DMS79 (cell line): ENCODE measurements at regions not wholly inside any gene's neighbourhood (a gene's known extent, or its start where the extent isn't known, plus 50 kb on each side); places are given as distances from the start of the nearest gene placed in this dataset.

Source experiments
- DNase-seq: peaks from one replicate; lab custom pipeline; 2025; lab: John Stamatoyannopoulos, UW

DNA sequence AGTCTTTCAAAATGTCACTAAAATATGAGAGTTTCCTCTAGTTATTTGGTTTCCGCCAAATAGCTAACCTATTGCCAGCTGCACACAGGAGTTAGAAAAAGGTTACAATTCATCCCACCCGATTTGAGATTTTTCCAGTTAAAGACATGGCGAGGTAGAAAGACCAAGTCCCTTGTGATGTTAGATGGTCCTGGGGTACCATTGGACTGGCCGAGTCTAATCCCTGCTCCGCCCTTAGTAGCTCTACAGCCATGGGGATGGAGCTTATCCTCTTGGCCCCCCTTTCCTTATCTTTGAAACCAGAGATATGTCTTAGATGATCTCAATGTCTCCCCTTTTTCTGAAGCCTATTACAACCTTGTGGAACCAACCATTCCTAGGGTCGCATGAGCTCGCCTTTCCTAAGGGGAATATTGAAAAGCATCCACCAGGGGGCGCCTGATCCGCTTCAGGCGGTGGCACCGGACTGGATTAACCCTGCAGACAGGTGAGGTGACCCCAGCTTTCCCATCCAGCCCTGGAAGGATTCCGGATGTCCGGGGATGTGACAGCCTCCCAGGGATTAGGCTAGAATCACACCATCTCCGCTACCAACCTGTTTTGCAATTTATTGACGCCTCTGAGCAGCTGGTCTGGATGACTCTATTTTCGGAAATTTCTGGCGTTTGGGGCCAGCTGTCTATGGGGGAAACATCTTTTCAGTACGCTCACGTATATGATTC lies 68.3 kb upstream of the SIM2 start:
- DNase-seq = no peak

DNA sequence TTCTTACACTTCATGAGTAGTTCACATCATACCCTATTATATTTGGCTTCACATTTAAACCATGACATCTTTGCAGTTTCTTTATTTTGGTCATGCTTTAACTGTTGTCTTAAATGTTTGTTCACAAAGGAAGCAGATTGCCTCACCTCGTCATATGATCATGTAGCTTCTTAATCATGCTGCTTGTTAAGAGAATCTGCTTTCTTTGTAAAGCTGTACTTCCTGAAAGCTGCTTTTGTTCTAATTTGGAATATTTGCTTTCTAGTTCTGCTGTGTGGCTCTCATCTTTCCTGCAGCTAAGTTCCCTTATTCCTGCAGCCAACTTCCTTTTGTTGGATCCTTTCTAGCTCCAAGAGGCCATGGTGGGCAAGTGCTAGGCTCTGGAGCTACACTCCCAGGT lies 62.9 kb upstream of the SIM2 start:
- DNase-seq = no peak

DNA sequence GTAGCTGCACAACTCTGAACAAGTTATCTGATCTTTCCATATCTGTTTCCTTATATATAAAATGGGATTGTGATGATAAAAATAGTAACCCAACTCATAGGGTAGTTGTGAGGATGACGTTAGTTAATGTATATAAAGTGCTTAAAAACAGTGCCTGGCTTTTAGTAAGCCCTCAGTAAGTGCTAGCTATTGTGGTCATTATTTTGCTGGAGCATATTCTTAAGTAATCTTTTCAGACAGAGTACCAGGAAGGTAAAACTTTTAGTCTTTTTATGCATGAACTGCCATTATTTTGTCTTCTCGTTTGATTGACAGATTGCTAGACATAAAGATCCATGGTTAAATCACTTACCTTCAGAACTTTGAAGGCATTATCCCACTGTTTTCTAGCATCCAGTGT lies 62.5 kb upstream of the SIM2 start:
- no peak for DNase-seq

DNA sequence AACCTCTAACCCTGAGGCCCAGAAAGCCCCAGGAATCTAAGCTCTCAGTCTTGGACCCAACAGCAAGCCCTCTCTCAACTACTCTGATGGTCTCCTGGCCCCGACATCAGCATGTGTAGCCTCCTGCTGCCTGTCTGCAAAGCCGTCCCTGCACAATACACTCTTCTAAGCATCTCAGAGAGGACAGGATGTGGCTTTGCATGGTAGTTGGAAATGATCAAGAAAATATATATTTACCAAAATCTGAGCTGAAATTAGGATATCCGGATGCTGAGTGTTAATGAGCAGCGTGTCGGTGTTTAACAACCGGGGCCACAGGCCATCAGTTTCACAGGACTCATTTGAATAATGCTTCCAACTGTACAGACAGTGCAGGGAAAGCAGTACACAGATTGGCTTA lies 59.1 kb upstream of the SIM2 start:
- no peak for DNase-seq

DNA sequence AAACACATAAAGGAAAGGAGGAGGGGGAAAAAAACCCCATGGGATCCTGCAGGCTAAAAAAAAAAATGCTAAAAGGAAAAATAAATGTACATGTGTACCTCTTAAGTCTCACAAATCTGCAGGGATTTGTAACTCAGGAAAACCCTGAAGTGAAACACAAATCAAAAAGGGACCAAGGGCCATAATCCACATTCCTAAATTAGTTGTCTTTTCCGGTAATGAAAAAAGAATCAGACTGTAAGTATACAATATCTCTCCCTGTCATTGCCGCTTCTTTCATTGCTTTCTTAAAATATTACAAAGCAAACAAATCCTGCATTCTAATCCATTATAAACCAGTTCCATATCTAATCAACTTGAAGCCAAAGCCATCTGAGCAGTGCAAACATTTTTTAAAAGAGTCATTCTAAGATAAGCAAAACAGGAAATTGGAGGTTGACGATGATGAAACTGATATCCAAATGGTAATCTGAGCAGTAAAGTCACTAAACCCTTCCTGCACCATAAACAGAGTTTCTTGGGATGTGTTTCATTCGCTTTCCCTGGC lies 58.7 kb upstream of the SIM2 start:
- DNase-seq = no peak

DNA sequence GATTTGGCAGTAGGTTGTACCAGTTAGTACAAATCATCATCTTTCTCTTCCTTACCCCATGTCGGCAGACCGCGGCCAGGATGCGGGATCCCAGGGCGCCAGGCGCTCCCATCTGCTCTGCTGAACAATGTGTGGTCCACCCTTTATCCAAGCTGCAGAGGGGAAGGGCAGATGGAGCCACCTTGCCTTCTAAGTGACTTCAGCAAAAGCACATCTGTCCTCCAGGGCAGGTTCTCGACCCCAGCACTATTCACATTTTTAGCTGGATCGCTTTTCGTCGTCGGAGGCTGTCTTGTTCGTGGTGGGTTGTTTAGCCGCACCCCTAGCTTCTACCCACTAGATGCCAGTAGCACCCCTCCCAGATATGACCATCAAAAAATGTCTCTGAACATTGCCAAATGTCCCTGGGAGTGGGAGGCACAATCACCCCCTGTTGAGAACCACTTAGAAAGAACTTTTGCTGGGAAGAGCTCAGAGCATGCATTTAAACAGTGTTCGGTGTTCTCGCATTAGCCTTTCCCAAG lies 58.1 kb upstream of the SIM2 start:
- no peak for DNase-seq

DNA sequence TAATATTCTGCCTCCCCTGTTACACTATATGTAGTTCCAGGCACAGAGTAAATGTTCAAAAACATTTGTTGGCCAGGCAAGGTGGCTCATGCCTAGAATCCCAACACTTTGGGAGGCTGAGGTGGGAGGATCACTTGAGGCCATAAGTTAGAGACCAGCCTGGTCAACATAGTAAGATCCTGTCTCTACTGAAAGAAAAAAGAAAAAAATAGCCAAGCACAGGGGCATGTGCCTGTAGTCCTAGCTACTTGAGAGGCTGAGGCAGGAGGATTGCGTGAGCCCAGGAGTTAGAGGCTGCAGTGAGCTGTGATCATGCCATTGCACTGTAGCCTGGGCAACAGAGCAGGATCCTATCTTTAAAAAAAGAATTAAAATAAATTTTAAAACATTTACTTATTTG lies 57.6 kb upstream of the SIM2 start:
- DNase-seq = no peak

DNA sequence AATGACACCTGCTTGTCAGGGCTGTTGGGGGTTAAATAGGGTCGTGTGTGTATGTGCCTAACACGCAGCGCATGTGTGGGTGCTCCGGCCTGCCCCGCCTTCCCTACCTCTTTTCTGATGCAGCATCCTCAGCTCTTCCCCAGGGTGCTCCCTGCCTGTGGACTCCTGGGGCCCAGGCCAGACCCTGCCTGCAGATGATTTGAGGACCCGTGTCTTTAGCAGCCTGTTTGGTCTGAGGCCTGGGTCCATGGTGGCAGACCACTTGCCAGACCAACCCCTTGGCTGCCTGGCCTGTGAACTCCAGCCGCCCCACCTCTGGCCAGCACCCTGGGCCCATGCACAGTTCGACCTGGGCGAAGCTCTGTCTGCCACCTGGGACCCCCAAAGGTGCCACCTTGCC lies 57.0 kb upstream of the SIM2 start:
- DNase-seq = no peak

DNA sequence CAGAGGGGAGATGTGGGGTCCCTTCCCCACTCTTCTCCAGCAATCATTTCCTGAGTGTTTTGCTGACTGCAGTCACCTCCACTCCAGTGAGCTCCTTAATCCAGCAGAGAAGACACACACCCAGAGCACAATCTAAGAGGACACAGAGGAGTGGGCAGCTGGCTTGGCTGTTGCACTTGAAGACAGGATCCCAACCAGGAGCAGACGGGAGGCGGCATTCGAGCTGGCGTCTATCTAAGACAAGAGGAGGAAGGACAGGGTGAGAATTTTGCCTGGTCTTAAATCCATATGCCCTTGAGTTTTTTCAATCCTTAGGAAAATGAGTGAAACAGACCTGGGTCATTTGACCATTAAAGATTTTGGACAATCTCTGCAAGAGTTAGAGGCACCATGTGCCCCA lies 56.1 kb upstream of the SIM2 start:
- no peak for DNase-seq

DNA sequence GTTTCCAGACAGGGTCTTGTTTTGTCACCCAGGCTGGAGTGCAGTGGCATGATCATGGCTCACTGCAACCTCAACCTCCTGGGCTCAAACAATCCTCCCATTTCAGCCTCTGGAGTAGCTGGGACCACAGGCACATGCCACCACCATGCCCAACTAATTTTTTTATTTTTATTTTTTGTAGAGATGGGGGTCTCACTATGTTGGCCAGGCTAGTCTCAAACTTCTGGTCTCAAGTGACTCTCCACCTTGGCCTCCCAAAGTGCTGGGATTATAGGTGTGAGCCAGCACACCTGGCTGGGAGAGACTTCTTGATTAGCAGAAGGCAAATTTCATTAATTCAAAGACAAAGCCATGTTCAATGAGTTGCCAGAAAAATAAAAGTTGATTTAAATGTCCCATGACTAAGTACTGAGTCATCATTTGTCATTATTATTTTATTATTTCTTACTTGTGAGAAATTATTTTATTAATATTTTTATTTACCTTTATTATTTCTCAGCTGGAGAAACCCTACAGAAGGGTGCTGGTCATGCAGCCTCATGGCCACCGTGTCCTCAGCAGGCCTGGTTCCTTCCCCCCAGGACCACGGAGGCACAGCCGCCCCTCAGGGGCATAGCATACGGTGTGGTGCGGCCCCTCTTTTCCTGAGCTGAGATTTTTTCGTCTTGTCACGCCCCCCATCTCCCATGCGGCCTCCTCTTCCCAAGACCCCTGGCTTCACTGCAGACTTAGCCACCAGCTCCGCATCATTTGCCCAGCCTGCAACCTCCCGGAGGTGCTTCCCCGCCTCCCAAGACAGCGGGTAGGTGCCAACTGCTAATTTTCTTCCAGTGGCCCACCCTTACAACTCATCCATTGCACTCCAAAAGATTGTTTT lies 55.3 kb upstream of the SIM2 start:
- DNase-seq = no peak

DNA sequence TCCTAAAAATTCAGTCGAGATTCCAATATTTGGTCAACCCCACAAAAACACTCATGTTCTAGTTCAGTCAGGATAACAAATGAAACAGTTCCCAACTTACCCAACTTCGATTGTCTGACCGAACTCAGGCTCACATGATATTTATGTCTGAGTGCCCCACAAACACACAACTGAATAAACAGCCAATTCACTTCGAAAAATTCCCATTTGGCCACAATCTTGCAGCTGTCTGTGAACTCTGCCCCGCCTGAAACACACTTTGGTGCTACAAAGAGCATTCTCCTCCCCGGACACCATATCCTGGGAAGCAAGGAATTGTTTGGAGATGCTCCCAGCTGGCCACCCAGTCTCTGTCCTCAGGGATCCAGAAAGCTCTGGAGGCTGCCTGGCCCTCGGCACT lies 52.9 kb upstream of the SIM2 start:
- no peak for DNase-seq

DNA sequence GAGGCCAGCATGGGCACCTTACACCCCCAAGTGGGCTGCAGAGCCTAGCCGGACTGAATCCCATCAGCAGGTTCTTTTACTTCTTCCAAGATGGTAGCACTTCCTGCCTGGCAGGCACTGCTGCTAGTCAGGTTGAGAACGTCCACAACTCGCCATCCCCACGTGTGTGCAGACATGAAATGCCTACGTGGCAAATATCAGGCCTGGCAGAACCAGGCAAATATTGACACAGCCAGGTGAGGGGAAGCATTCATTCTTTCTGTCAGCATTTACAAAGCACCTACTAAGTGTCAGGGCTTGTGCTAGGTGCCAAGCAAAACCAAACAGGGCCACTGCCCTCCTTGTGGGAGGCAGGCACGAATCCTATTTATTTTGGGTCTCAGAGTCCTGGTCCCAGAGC lies 52.3 kb upstream of the SIM2 start:
- DNase-seq = no peak

DNA sequence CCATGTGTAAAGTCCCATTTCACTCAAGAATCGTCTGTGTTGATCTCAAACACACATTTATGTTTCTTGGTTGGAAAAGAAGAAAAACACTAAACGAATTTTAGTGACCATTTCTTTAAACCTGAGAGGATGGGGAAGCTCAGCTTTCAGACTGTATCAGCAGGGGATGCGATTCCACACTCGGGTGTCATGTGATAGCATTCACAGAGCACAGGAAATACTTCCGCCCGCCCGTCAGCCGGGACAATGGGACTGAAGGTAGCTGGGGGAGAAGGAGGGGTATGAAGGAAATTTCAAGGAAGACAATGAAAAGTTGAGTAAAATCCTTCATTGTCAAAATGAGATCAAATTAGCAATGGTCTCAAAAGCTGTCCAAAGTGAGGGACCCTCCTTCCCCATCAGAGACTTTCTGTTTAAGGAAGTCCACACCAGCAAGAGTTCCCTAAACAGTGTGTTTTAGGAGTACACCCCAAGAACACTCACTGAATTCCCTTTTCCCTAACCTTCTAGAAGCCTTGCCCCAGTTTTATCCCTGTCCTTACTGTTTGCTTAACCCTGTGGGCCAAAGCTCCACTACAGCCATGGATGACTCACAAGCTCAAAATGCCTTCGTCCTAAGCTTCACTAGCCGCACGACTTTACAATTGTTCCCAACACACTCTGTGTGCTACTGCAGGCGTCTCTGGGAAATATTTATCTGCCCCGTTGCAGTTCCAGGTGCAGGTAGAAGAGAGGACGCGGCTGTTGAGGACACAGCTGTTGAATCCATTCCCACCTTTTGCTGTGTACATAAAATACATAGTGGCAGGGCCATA lies 51.4 kb upstream of the SIM2 start:
- DNase-seq = no peak
